ENCODE measurements at regions not wholly inside any gene's neighbourhood (a gene's known extent, or its start where the extent isn't known, plus 50 kb on each side); places are given as distances from the start of the nearest gene placed in this dataset.

DNA sequence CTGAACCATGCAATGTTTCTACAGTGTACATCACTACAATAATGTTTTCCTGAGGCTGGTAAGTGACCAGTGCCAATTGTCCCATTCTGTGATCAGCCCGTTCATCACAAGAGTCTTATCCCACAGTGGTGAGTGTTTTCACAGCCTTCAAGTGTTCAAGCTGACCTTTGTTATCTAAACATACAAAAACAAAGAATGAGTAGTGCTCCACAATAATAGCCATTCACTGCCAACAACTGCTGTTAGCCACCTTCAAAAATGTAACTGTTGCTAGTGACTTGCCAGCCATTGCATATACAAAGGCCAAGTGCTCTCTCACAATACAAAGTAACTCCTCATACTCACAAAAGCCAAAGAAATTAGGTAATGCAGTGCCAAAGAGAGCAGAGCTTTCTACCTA is 1084.1 kb downstream of the FAM133A start:
- H3K4me1 ChIP-seq = no peaks in the 10 kb centered on the region
- DNase-seq (no peak), ATAC-seq (peak; percentile 81)
- no peaks in the 10 kb centered on the region for H3K27me3 ChIP-seq
- H3K4me3 ChIP-seq = no peak overlapping the region
- H3K36me3 ChIP-seq = no peaks in the 10 kb centered on the region
- H3K9me3 ChIP-seq = no peaks in the 10 kb centered on the region
- no peak overlapping the region for H3K27ac ChIP-seq
- TF ChIP-seq CTCF (IDR thresholded peaks at IDR 0.05) = no peak
- intact Hi-C loops (cut with DNase I) = no loop called here

- no peak for DNase-seq
- Histone ChIP-seq H3K27ac (no peak overlapping the region), H3K4me3 (no peak overlapping the region), H3K36me3 (no peaks in the 10 kb centered on the region), H3K4me1 (no peaks in the 10 kb centered on the region), H3K27me3 (no peaks in the 10 kb centered on the region), H3K9me3 (no peaks in the 10 kb centered on the region)
- intact Hi-C loops (cut with DNase I) = no loop called here
- no peak for TF ChIP-seq CTCF (IDR thresholded peaks at IDR 0.05)
- no peak for ATAC-seq
Observed at GRCh38 chrX:94775640-94776039, 1101.6 kb downstream of the FAM133A start.

GRCh38 chrX:94813541-94813940 is 1139.5 kb downstream of the FAM133A start:
- no peaks in the 10 kb centered on the region for H3K27me3 ChIP-seq
- no peak for TF ChIP-seq CTCF (IDR thresholded peaks at IDR 0.05)
- H3K4me3 ChIP-seq = no peak overlapping the region
- no peaks in the 10 kb centered on the region for H3K4me1 ChIP-seq
- no peak for ATAC-seq
- H3K27ac ChIP-seq = no peak overlapping the region
- H3K36me3 ChIP-seq = no peaks in the 10 kb centered on the region
- intact Hi-C loops (cut with DNase I) = no loop called here
- H3K9me3 ChIP-seq = no peaks in the 10 kb centered on the region
- no peak for DNase-seq

- intact Hi-C loops (cut with DNase I) = no loop called here
- no peak for ATAC-seq
- TF ChIP-seq CTCF (IDR thresholded peaks at IDR 0.05) = no peak
Observed at GRCh38 chrX:94814216-94814615, 1140.2 kb downstream of the FAM133A start.

DNA sequence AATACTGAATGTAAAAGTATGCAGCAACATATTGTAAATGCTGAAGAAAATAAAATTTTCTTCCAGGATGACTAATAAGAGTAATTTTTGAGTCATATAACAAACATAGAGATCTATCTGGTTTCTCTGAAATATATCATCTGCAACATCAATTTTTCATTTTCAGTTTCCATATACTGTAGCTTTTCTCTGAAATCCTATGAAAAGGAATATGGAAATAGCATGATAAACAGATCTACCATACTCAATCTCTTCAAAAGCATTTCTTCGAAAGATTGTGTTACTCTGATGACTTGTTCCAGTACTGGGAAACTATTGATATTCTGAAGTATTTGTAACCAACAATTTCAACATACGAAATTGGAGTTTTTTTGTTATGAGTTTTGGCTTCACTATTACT is 1156.7 kb downstream of the FAM133A start:
- Histone ChIP-seq H3K9me3 (no peaks in the 10 kb centered on the region), H3K27ac (no peak overlapping the region), H3K4me1 (no peaks in the 10 kb centered on the region), H3K27me3 (no peaks in the 10 kb centered on the region), H3K36me3 (no peaks in the 10 kb centered on the region), H3K4me3 (no peak overlapping the region)
- intact Hi-C loops (cut with DNase I) = no loop called here
- no peak for DNase-seq
- ATAC-seq = no peak
- TF ChIP-seq CTCF (IDR thresholded peaks at IDR 0.05) = no peak

More at GRCh38 chrX:94814216-94814615, 1140.2 kb downstream of the FAM133A start:
- Histone ChIP-seq H3K27me3 (no peaks in the 10 kb centered on the region), H3K9me3 (no peaks in the 10 kb centered on the region), H3K4me3 (no peak overlapping the region), H3K4me1 (no peaks in the 10 kb centered on the region), H3K27ac (no peak overlapping the region), H3K36me3 (no peaks in the 10 kb centered on the region)
- no peak for DNase-seq

GRCh38 chrX:94831364-94831763 is 1157.4 kb downstream of the FAM133A start:
- intact Hi-C loops (cut with DNase I) = no loop called here
- no peak overlapping the region for H3K4me3 ChIP-seq

More at GRCh38 chrX:94831364-94831763, 1157.4 kb downstream of the FAM133A start:
- no peaks in the 10 kb centered on the region for H3K36me3 ChIP-seq
- TF ChIP-seq CTCF (IDR thresholded peaks at IDR 0.05) = peak; percentile 28
- no peak for ATAC-seq
- no peak for DNase-seq
- H3K27ac ChIP-seq = no peak overlapping the region
- no peaks in the 10 kb centered on the region for H3K4me1 ChIP-seq
- no peaks in the 10 kb centered on the region for H3K9me3 ChIP-seq
- H3K27me3 ChIP-seq = no peaks in the 10 kb centered on the region

All from upper lobe of right lung (tissue), 1 donor.